ENCODE measurements at regions not wholly inside any gene's neighbourhood (a gene's known extent, or its start where the extent isn't known, plus 50 kb on each side); places are given as distances from the start of the nearest gene placed in this dataset.

GRCh38 chr15:85324202-85324601 lies 56.2 kb upstream of the AKAP13 start:
- TF ChIP-seq POLR2A (IDR thresholded peaks at IDR 0.05) (no peak), CTCF (IDR thresholded peaks at IDR 0.05) (no peak), POLR2AphosphoS5 (IDR thresholded peaks at IDR 0.05) (no peak)

Data from stomach (tissue), 4 donors.